ENCODE measurements at regions not wholly inside any gene's neighbourhood (a gene's known extent, or its start where the extent isn't known, plus 50 kb on each side); places are given as distances from the start of the nearest gene placed in this dataset.

DNA sequence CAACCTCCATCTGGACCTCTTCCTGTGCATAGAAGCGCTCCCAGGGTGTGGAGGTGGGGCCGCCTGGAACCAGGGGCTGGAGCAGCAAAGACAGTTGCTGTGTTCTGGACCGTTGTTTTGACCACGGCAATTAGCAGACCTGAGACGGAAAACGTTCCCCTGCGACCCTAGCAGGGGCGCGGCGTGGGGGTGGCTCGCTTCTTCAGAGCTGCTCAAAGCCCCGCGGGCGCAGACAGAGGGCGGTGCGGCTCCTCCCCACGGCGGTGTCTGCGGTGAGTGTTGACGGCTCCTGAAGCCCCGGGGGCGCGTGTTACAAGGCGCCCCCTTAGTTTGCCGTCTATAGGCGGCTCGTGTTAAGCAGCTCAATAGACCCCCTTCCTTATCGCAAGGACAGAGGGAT is 79.2 kb downstream of the TRIML1 start:
- intact Hi-C loops (cut with DNase I) = no loop called here
- no peak for DNase-seq (ENCODE audit: extremely low spot score)
- H3K27me3 ChIP-seq = peaks cover 0 to 7% (median 2%) of the 10 kb centered on the region in 4 donors
- WGBS = 90% methylated on average over 20 of the region's 28 CpGs
- H3K4me3 ChIP-seq = no peak overlapping the region
- H3K9me3 ChIP-seq = no peaks in the 10 kb centered on the region
- H3K4me1 ChIP-seq = no peaks in the 10 kb centered on the region
- no peak for TF ChIP-seq CTCF (IDR thresholded peaks at IDR 0.05)
- no peak for TF ChIP-seq POLR2AphosphoS5 (IDR thresholded peaks at IDR 0.05)
- no peak for TF ChIP-seq POLR2A (IDR thresholded peaks at IDR 0.05; ENCODE audit: low read depth)
- no peak for TF ChIP-seq EP300 (IDR thresholded peaks at IDR 0.05)
- no peaks in the 10 kb centered on the region for H3K36me3 ChIP-seq
- H3K27ac ChIP-seq (replicated peaks in 1 of 4) = no peak overlapping the region

DNA sequence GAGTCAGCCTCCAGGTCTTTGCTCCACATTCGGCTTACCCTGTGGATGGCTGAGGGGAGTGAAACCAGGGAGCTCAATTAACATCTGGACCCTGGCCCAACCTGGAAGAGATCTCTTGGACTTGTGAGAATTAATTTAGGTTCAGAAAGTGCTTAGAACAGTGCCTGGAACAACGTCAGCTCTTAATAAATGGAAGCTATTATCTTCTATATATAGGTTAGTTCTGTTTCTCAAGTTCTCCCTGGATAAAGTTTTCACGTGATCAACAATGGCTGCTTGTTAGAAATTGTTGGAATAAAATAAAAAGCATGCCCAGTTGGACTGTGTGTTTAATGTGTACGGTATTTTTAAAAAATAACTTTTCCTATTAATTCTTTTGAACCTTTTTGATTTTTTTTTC is 80.8 kb downstream of the TRIML1 start:
- no peaks in the 10 kb centered on the region for H3K4me1 ChIP-seq
- no peak for DNase-seq (ENCODE audit: extremely low spot score)
- WGBS = 64% methylated on average over 4 of the region's 4 CpGs
- H3K27ac ChIP-seq (replicated peaks in 1 of 4) = no peak overlapping the region
- no peak for TF ChIP-seq CTCF (IDR thresholded peaks at IDR 0.05)
- TF ChIP-seq POLR2A (IDR thresholded peaks at IDR 0.05; ENCODE audit: low read depth) = no peak
- TF ChIP-seq POLR2AphosphoS5 (IDR thresholded peaks at IDR 0.05) = no peak
- TF ChIP-seq EP300 (IDR thresholded peaks at IDR 0.05) = no peak
- H3K9me3 ChIP-seq = no peaks in the 10 kb centered on the region
- H3K27me3 ChIP-seq = peaks cover 0 to 7% (median 2%) of the 10 kb centered on the region in 4 donors
- intact Hi-C loops (cut with DNase I) = no loop called here
- no peak overlapping the region for H3K4me3 ChIP-seq
- no peaks in the 10 kb centered on the region for H3K36me3 ChIP-seq

- H3K36me3 ChIP-seq = no peaks in the 10 kb centered on the region
- WGBS = 98% methylated on average over 2 of the region's 2 CpGs
- DNase-seq (ENCODE audit: extremely low spot score) = no peak
- H3K27ac ChIP-seq (replicated peaks in 1 of 4) = no peak overlapping the region
- no peak overlapping the region for H3K4me3 ChIP-seq
- TF ChIP-seq CTCF (IDR thresholded peaks at IDR 0.05) (no peak), EP300 (IDR thresholded peaks at IDR 0.05) (no peak), POLR2A (IDR thresholded peaks at IDR 0.05; ENCODE audit: low read depth) (no peak), POLR2AphosphoS5 (IDR thresholded peaks at IDR 0.05) (no peak)
- no peaks in the 10 kb centered on the region for H3K9me3 ChIP-seq
- H3K4me1 ChIP-seq = no peaks in the 10 kb centered on the region
- intact Hi-C loops (cut with DNase I) = no loop called here
- H3K27me3 ChIP-seq = peaks cover 0 to 7% (median 2%) of the 10 kb centered on the region in 4 donors
Measured at GRCh38 chr4:188221090-188221489, 81.8 kb downstream of the TRIML1 start.

DNA sequence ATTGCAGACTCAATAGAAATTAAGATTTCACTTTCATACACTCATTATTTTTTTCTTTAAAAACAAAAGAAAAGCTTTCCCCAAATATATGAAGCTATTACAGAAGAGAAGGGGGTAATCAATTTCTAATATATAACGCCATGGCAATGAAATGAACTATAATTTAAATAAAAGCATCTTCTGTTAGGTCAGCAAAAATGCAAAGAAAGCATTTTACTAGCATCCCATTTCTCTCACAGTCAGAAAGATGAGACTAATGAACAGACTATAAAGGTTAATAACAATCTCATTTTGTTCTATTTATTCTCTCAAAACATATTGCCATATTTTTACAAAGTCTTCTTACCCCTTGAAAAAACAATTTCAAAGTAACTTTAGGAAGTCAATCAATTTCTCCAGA is 89.0 kb downstream of the TRIML1 start:
- WGBS = 91% methylated on average over 1 of the region's 1 CpG
- Histone ChIP-seq H3K27me3 (no peaks in the 10 kb centered on the region), H3K27ac (replicated peaks in 1 of 4) (no peak overlapping the region), H3K4me1 (no peaks in the 10 kb centered on the region), H3K4me3 (no peak overlapping the region), H3K9me3 (no peaks in the 10 kb centered on the region), H3K36me3 (no peaks in the 10 kb centered on the region)
- TF ChIP-seq EP300 (IDR thresholded peaks at IDR 0.05) = no peak
- TF ChIP-seq CTCF (IDR thresholded peaks at IDR 0.05) = no peak
- no peak for TF ChIP-seq POLR2A (IDR thresholded peaks at IDR 0.05; ENCODE audit: low read depth)
- no peak for TF ChIP-seq POLR2AphosphoS5 (IDR thresholded peaks at IDR 0.05)
- intact Hi-C loops (cut with DNase I) = no loop called here
- DNase-seq (ENCODE audit: extremely low spot score) = no peak

GRCh38 chr4:188232428-188232827 is 93.2 kb downstream of the TRIML1 start:
- H3K36me3 ChIP-seq = no peaks in the 10 kb centered on the region
- no peak for DNase-seq (ENCODE audit: extremely low spot score)
- WGBS = 52% methylated on average over 6 of the region's 6 CpGs

More at GRCh38 chr4:188232428-188232827, 93.2 kb downstream of the TRIML1 start:
- TF ChIP-seq POLR2AphosphoS5 (IDR thresholded peaks at IDR 0.05) (no peak), EP300 (IDR thresholded peaks at IDR 0.05) (no peak), CTCF (IDR thresholded peaks at IDR 0.05) (no peak), POLR2A (IDR thresholded peaks at IDR 0.05; ENCODE audit: low read depth) (no peak)
- no peak overlapping the region for H3K4me3 ChIP-seq
- H3K27ac ChIP-seq (replicated peaks in 1 of 4) = no peak overlapping the region
- H3K9me3 ChIP-seq = no peaks in the 10 kb centered on the region
- no peaks in the 10 kb centered on the region for H3K4me1 ChIP-seq
- intact Hi-C loops (cut with DNase I) = no loop called here
- no peaks in the 10 kb centered on the region for H3K27me3 ChIP-seq
